ENCODE measurements at regions not wholly inside any gene's neighbourhood (a gene's known extent, or its start where the extent isn't known, plus 50 kb on each side); places are given as distances from the start of the nearest gene placed in this dataset.

DNA sequence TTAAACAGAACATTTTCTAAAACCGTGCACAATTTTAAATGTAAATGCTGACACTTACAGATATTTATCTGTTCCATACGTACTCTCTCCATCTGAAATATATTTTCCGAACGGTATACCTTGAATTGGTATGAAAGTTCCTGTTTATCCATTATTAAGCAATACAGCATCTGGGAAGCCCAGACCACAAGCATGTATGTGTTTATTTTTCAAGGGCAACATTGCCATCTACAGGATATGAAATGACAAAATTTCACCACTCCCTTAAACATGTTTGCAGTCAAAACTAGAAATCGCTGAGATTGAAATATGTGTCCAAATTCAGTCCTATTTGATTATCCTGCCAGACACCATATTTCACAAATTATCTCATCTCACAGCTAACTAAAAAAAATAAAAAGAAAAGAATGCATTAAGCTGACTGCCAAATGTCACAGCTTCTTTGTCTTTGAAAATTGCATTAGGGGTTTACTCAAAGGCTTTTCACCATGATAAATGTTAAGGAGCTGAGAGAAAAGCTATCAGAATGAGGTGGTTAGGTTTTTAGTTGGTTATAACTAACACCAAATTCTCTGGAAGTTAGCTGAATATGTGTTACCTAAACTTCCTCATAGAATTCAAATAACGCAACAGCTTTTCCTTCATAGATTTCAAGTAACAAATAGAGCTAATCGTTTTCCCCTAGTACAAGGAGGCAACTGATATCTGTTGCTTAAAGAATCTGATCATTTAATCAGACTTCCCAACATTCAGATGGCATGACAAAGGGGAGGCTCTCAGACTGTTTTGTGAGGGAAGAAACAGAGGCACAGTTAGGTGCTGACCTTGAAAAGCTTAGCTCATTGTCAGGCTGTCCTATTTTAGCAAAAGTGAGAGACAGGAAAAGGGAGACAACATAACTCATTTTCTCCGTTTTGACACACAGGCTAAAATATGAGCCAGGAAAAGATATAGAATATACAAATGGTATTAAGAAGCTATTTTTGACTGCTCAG lies 533.1 kb downstream of the TBL1XR1 start:
- TF ChIP-seq POLR2A (IDR thresholded peaks at IDR 0.05; ENCODE audit: low read length), result no peak
- no peak for TF ChIP-seq GATA1 (IDR thresholded peaks at IDR 0.05; ENCODE audit: low read depth, low read length)

Measured in erythroblast (primary cell).